SK-N-SH treated with all-trans-retinoic acid at 6 μM for 48 hours (cell line): ENCODE measurements at regions not wholly inside any gene's neighbourhood (a gene's known extent, or its start where the extent isn't known, plus 50 kb on each side); places are given as distances from the start of the nearest gene placed in this dataset.

ENCODE experiments used
- ATAC-seq: fragments of 200-7000 bp; cut with Tn5 transposase; 3 replicates; pipeline ENCODE4 v1.9.1; 2020; ENCODE audit warnings: mild to moderate bottlenecking, moderate library complexity
- ARNTL ChIP-seq: fragments of 450-650 bp; formaldehyde crosslinking; IDR thresholded peaks from 2 replicates; pipeline ENCODE4 v1.5.0; 2020; ENCODE audit warnings: low read depth, mild to moderate bottlenecking, moderate library complexity, borderline replicate concordance
- CREB5 ChIP-seq: fragments of 250-450 bp; sonication (Bioruptor Pico); IDR thresholded peaks from 2 replicates; pipeline ENCODE4 v1.5.1; 2020; ENCODE audit warnings: low read depth, mild to moderate bottlenecking, moderate library complexity
- CSDC2 ChIP-seq: fragments of 250-450 bp; sonication (Bioruptor Pico); IDR thresholded peaks from 2 replicates; pipeline ENCODE4 v1.5.0; 2020; ENCODE audit warnings: mild to moderate bottlenecking, moderate library complexity
- ESRRG ChIP-seq: fragments of 250-450 bp; sonication (Bioruptor Pico); IDR thresholded peaks from 2 replicates; pipeline ENCODE4 v1.6.1; 2021; ENCODE audit warnings: mild to moderate bottlenecking
- GLIS3 ChIP-seq: fragments of 250-450 bp; sonication (Bioruptor Pico); IDR thresholded peaks from 2 replicates; pipeline ENCODE4 v1.5.0; 2020; ENCODE audit warnings: mild to moderate bottlenecking, moderate library complexity
- ISL1 ChIP-seq: fragments of 250-450 bp; sonication (Bioruptor Pico); IDR thresholded peaks from 2 replicates; pipeline ENCODE4 v2.1.2; 2022; ENCODE audit warnings: mild to moderate bottlenecking, moderate library complexity
- OSR1 ChIP-seq: fragments of 250-450 bp; sonication (Bioruptor Pico); IDR thresholded peaks from 2 replicates; pipeline ENCODE4 v1.8.0; 2022; ENCODE audit warnings: moderate library complexity, mild to moderate bottlenecking, inconsistent platforms
- PATZ1 ChIP-seq: fragments of 250-450 bp; sonication (Bioruptor Pico); IDR thresholded peaks from 2 replicates; pipeline ENCODE4 v1.8.0; 2020; ENCODE audit warnings: mild to moderate bottlenecking, moderate library complexity, borderline replicate concordance
- POU6F1 ChIP-seq: fragments of 250-450 bp; sonication (Bioruptor Pico); IDR thresholded peaks from 2 replicates; pipeline ENCODE4 v1.8.0; 2021; ENCODE audit warnings: low read depth, mild to moderate bottlenecking, moderate library complexity, borderline replicate concordance
- PPARA ChIP-seq: fragments of 250-450 bp; sonication (Bioruptor Pico); IDR thresholded peaks from 2 replicates; pipeline ENCODE4 v1.5.0; 2020; ENCODE audit warnings: mild to moderate bottlenecking, borderline replicate concordance
- RARB ChIP-seq: fragments of 250-450 bp; sonication (Bioruptor Pico); IDR thresholded peaks from 2 replicates; pipeline ENCODE4 v1.8.0; 2021; ENCODE audit warnings: mild to moderate bottlenecking, moderate library complexity
- SNAI2 ChIP-seq: fragments of 250-450 bp; sonication (Bioruptor Pico); IDR thresholded peaks from 2 replicates; pipeline ENCODE4 v1.5.0; 2020; ENCODE audit warnings: mild to moderate bottlenecking, moderate library complexity
- TCF4 ChIP-seq: fragments of 250-450 bp; sonication (Bioruptor Pico); IDR thresholded peaks from 2 replicates; pipeline ENCODE4 v1.8.0; 2021; ENCODE audit warnings: mild to moderate bottlenecking, moderate library complexity, borderline replicate concordance
- TOX ChIP-seq: fragments of 250-450 bp; sonication (Bioruptor Pico); IDR thresholded peaks from 2 replicates; pipeline ENCODE4 v1.8.0; 2021; ENCODE audit warnings: mild to moderate bottlenecking, moderate library complexity, borderline replicate concordance
- TSHZ2 ChIP-seq: fragments of 250-450 bp; sonication (Bioruptor Pico); IDR thresholded peaks from 2 replicates; pipeline ENCODE4 v1.5.0; 2020; ENCODE audit warnings: mild to moderate bottlenecking, moderate library complexity
- ZC3H10 ChIP-seq: fragments of 250-450 bp; sonication (Bioruptor Pico); IDR thresholded peaks from 2 replicates; pipeline ENCODE4 v1.5.1; 2021; ENCODE audit warnings: mild to moderate bottlenecking, moderate library complexity
- ZFP3 ChIP-seq: fragments of 250-450 bp; sonication (Bioruptor Pico); IDR thresholded peaks from 2 replicates; pipeline ENCODE4 v1.5.0; 2020; ENCODE audit warnings: mild to moderate bottlenecking, moderate library complexity
- ZFP30 ChIP-seq: fragments of 450-650 bp; formaldehyde crosslinking; IDR thresholded peaks from 2 replicates; pipeline ENCODE4 v1.5.0; 2022; ENCODE audit warnings: mild to moderate bottlenecking, moderate library complexity
- ZNF565 ChIP-seq: fragments of 450-650 bp; formaldehyde crosslinking; conservative IDR thresholded peaks from 2 replicates; pipeline ENCODE4 v1.5.0; 2020; ENCODE audit warnings: low read depth, mild to moderate bottlenecking, moderate library complexity
- ZNF70 ChIP-seq: fragments of 450-650 bp; formaldehyde crosslinking; IDR thresholded peaks from 2 replicates; pipeline ENCODE4 v1.5.0; 2020; ENCODE audit warnings: mild to moderate bottlenecking, moderate library complexity
- ZNF8 ChIP-seq: fragments of 450-650 bp; formaldehyde crosslinking; IDR thresholded peaks from 2 replicates; pipeline ENCODE4 v1.5.0; 2020; ENCODE audit warnings: mild to moderate bottlenecking, moderate library complexity

- TF ChIP-seq ZFP30, result no peak
- no peak for TF ChIP-seq TOX (CRISPR knock-in tag)
- TF ChIP-seq ZNF8 (CRISPR knock-in tag), result no peak
- TF ChIP-seq CSDC2, result no peak
- no peak for TF ChIP-seq TCF4
- TF ChIP-seq CREB5, result no peak
- no peak for TF ChIP-seq ESRRG
- no peak for TF ChIP-seq ARNTL (CRISPR knock-in tag)
- no peak for TF ChIP-seq SNAI2
- TF ChIP-seq RARB (CRISPR knock-in tag), result no peak
- no peak for TF ChIP-seq PPARA (CRISPR knock-in tag)
- no peak for TF ChIP-seq ZNF70
- TF ChIP-seq ZFP3 (CRISPR knock-in tag), result no peak
- no peak for TF ChIP-seq OSR1 (CRISPR knock-in tag)
- no peak for TF ChIP-seq ZC3H10 (CRISPR knock-in tag)
- no peak for TF ChIP-seq TSHZ2 (CRISPR knock-in tag)
- TF ChIP-seq ISL1 (CRISPR knock-in tag), result no peak
- TF ChIP-seq PATZ1 (CRISPR knock-in tag), result no peak
- TF ChIP-seq, all 23 proteins: peak for 0
- no peak for ATAC-seq
These were observed 102.6 kb upstream of the NANOS1 start for GRCh38 chr10:118926903-118927302.

- no peak for TF ChIP-seq ISL1 (CRISPR knock-in tag)
- no peak for TF ChIP-seq RARB (CRISPR knock-in tag)
- TF ChIP-seq PATZ1 (CRISPR knock-in tag), result no peak
- no peak for TF ChIP-seq SNAI2
- TF ChIP-seq ESRRG, result no peak
- TF ChIP-seq ZNF565 (CRISPR knock-in tag), result no peak
- no peak for TF ChIP-seq CSDC2
- TF ChIP-seq TCF4, result no peak
- TF ChIP-seq TSHZ2 (CRISPR knock-in tag), result no peak
- no peak for TF ChIP-seq ZNF70
- no peak for TF ChIP-seq ZFP30
- no peak for TF ChIP-seq POU6F1 (CRISPR knock-in tag)
- TF ChIP-seq ARNTL (CRISPR knock-in tag), result no peak
- no peak for TF ChIP-seq GLIS3 (CRISPR knock-in tag)
- TF ChIP-seq OSR1 (CRISPR knock-in tag), result no peak
- no peak for TF ChIP-seq TOX (CRISPR knock-in tag)
These were observed 102.2 kb upstream of the NANOS1 start for GRCh38 chr10:118927321-118927720.

More at GRCh38 chr10:118927321-118927720, 102.2 kb upstream of the NANOS1 start:
- no peak for ATAC-seq
